ENCODE measurements at regions not wholly inside any gene's neighbourhood (a gene's known extent, or its start where the extent isn't known, plus 50 kb on each side); places are given as distances from the start of the nearest gene placed in this dataset.

- no peak overlapping the region for H3K4me3 ChIP-seq
- TF ChIP-seq EP300 (IDR thresholded peaks at IDR 0.05) (no peak), CTCF (IDR thresholded peaks at IDR 0.05) (no peak), POLR2A (IDR thresholded peaks at IDR 0.05) (no peak)
- no peaks in the 10 kb centered on the region for H3K36me3 ChIP-seq
- peaks cover 0 to 42% of the 10 kb centered on the region in 2 donors for H3K27me3 ChIP-seq
- no peak for DNase-seq (ENCODE audit: low spot score in 2 of 2)
- H3K27ac ChIP-seq = no peak overlapping the region
- H3K9me3 ChIP-seq = no peaks in the 10 kb centered on the region
- H3K4me1 ChIP-seq = peaks cover 0 to 19% (median 7%) of the 10 kb centered on the region in 4 donors
- WGBS, 2 donors = 25 to 59% methylated on average over 1 of the region's 1 CpG
Observed at GRCh38 chr6:166864333-166864732, 92.0 kb downstream of the RNASET2 start.

GRCh38 chr6:166862978-166863530, 93.3 kb downstream of the RNASET2 start:
- WGBS, 2 donors = 31 to 59% methylated on average over 10 to 20 of the region's 21 CpGs
- Histone ChIP-seq H3K36me3 (no peaks in the 10 kb centered on the region), H3K27ac (no peak overlapping the region), H3K4me1 (peaks cover 0 to 19% (median 7%) of the 10 kb centered on the region in 4 donors), H3K4me3 (peak overlapping the region; percentile 3 to 55 (median 46)), H3K27me3 (peaks cover 0 to 53% of the 10 kb centered on the region in 2 donors), H3K9me3 (no peaks in the 10 kb centered on the region)
- TF ChIP-seq POLR2A (IDR thresholded peaks at IDR 0.05) (no peak), EP300 (IDR thresholded peaks at IDR 0.05) (no peak), CTCF (IDR thresholded peaks at IDR 0.05) (no peak)
- DNase-seq (ENCODE audit: low spot score in 2 of 2) = no peak

- DNase-seq (ENCODE audit: low spot score in 2 of 2) = no peak
- Histone ChIP-seq H3K4me3 (peak overlapping the region; percentile 3 to 55 (median 46)), H3K9me3 (no peaks in the 10 kb centered on the region), H3K36me3 (no peaks in the 10 kb centered on the region), H3K27me3 (peaks cover 0 to 58% of the 10 kb centered on the region in 2 donors), H3K27ac (no peak overlapping the region), H3K4me1 (peaks cover 0 to 19% (median 7%) of the 10 kb centered on the region in 4 donors)
- WGBS, 2 donors = 1% methylated on average over 41 to 51 of the region's 56 CpGs
- TF ChIP-seq POLR2A (IDR thresholded peaks at IDR 0.05) = no peak
- no peak for TF ChIP-seq EP300 (IDR thresholded peaks at IDR 0.05)
- no peak for TF ChIP-seq CTCF (IDR thresholded peaks at IDR 0.05)
Observed at GRCh38 chr6:166862287-166862977, 93.9 kb downstream of the RNASET2 start.

DNA sequence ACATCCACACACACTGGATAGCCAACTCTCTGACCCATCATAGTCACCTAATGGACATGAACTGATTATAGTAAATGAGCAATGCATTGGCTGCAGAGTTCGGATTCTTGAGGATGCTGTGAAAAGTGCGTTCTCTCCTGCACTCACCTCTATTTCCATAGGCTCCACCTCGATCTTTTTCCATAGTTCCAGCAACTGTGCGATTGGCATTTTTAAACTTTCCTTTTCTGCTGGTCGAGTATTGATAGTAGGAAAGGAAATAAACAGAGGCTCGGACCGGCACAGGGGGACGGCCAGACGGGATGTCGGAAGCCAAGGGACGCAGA, 94.4 kb downstream of the RNASET2 start:
- peaks cover 0 to 58% of the 10 kb centered on the region in 2 donors for H3K27me3 ChIP-seq
- DNase-seq (ENCODE audit: low spot score in 2 of 2) = no peak
- peak overlapping the region; percentile 3 to 55 (median 46) for H3K4me3 ChIP-seq
- H3K4me1 ChIP-seq = peaks cover 0 to 19% (median 7%) of the 10 kb centered on the region in 4 donors
- H3K27ac ChIP-seq = no peak overlapping the region
- no peaks in the 10 kb centered on the region for H3K9me3 ChIP-seq
- no peaks in the 10 kb centered on the region for H3K36me3 ChIP-seq
- WGBS, 2 donors = 3 to 5% methylated on average over 11 of the region's 11 CpGs
- TF ChIP-seq CTCF (IDR thresholded peaks at IDR 0.05) (no peak), EP300 (IDR thresholded peaks at IDR 0.05) (no peak), POLR2A (IDR thresholded peaks at IDR 0.05) (no peak)

DNA sequence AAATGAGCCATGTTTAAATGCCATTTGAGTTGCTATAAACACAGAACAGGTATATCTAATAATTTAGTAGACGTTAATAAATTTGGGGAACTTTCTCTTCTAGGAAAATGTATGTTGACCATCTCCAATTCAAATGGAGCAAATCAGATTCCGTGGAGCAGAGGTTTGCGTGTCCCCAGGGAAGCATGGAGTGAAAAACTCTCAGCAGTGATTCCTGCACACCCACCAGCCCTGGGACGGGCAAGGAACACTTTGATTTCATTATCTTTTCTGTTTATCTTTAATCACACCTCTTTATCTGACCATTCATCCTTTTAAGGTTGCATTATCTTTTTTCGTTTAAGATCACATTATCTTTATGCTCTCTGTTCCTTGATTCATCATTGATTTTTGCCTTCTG, 95.0 kb downstream of the RNASET2 start:
- no peaks in the 10 kb centered on the region for H3K36me3 ChIP-seq
- WGBS, 2 donors = 68 to 72% methylated on average over 5 of the region's 5 CpGs
- H3K9me3 ChIP-seq = no peaks in the 10 kb centered on the region
- no peak overlapping the region for H3K27ac ChIP-seq
- H3K4me1 ChIP-seq = peaks cover 0 to 19% (median 7%) of the 10 kb centered on the region in 4 donors
- peaks cover 0 to 58% of the 10 kb centered on the region in 2 donors for H3K27me3 ChIP-seq
- no peak for TF ChIP-seq POLR2A (IDR thresholded peaks at IDR 0.05)
- no peak overlapping the region for H3K4me3 ChIP-seq
- no peak for DNase-seq (ENCODE audit: low spot score in 2 of 2)

Data from tibial nerve (tissue), 4 donors.